Neural progenitor cell (in vitro differentiated cells): ENCODE measurements at regions not wholly inside any gene's neighbourhood (a gene's known extent, or its start where the extent isn't known, plus 50 kb on each side); places are given as distances from the start of the nearest gene placed in this dataset.

ENCODE experiments used
- CTCF ChIP-seq: fragments of 200-600 bp; sonication (generic); IDR thresholded peaks from 2 replicates; pipeline ENCODE4 v1.5.1; 2017; ENCODE audit warnings: antibody characterized with exemption, mild to moderate bottlenecking
- EZH2 ChIP-seq: fragments of 200-600 bp; sonication (generic); IDR thresholded peaks from 2 replicates; pipeline ENCODE4 v1.6.1; 2017; ENCODE audit warnings: antibody characterized with exemption, mild to moderate bottlenecking, moderate library complexity
- EZH2phosphoT487 ChIP-seq: fragments of 200-600 bp; sonication (generic); IDR thresholded peaks from 2 replicates; pipeline ENCODE4 v1.6.1; 2017; ENCODE audit warnings: antibody characterized with exemption

GRCh38 chr6:37110500-37111461 is 59.2 kb upstream of the PIM1 start:
- TF ChIP-seq CTCF: no peak
- no peak for TF ChIP-seq EZH2
- TF ChIP-seq EZH2phosphoT487: no peak
